ENCODE measurements at regions not wholly inside any gene's neighbourhood (a gene's known extent, or its start where the extent isn't known, plus 50 kb on each side); places are given as distances from the start of the nearest gene placed in this dataset.
"Not testable (repeated sequence)": the region's sequence is repeated elsewhere in the genome, so short reads cannot be mapped to it uniquely, and the experiment has no call there.

GRCh38 chr12:30203981-30204380 lies 420.2 kb upstream of the TMTC1 start:
- no peak for DNase-seq (ENCODE audit: low spot score)

- no peak for DNase-seq (ENCODE audit: low spot score)
Observed at GRCh38 chr12:30202521-30203254, 418.9 kb upstream of the TMTC1 start.

DNA sequence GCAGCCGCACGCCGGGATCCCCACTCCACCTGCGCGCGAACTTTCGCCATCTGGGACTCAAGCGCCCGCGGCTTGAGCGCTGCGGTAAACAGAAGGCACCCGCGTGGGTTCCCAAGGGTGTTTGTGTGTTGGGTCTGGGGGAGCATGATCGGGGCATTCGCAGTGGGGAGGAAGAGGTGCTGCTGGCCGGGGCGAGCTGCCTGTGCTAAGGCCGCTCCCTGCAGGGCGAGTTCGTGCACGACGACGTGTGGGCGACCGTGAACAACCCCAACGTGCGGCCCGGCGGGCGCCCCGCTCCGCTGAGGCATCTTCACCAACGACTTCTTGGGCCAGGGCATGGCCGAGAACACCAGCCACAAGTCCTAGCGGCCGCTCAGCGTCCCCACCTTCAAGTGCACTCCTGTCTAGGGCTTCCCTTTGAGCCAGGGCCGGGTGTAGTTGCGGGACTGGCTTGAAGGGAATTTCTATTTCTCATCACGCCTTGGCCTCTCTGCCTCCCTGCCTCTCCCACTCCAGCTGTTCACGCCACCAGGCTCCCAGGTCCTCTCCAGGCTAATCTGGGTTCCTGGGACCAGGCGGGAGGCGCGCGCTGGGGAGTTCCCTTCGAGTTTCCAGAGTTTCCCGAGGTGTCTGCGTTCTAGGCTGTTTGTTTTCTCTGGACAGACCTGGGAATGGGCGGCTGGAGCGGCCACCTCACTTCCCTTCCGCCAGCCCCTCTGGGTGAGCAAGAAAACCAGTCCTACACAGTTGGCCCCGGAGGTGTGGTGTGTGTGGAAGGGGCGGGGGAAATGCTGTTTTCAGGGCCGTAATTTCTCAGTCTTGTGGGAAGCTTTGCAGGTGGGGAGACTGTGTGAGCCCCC lies 417.8 kb upstream of the TMTC1 start:
- no peak for DNase-seq (ENCODE audit: low spot score)

- DNase-seq (ENCODE audit: low spot score) = no peak
Observed at GRCh38 chr12:30200864-30201263, 417.1 kb upstream of the TMTC1 start.

- no peak for DNase-seq (ENCODE audit: low spot score)
Observed at GRCh38 chr12:30197392-30198057, 413.8 kb upstream of the TMTC1 start.

GRCh38 chr12:30191696-30192455 lies 408.1 kb upstream of the TMTC1 start:
- DNase-seq (ENCODE audit: low spot score) = no peak

DNA sequence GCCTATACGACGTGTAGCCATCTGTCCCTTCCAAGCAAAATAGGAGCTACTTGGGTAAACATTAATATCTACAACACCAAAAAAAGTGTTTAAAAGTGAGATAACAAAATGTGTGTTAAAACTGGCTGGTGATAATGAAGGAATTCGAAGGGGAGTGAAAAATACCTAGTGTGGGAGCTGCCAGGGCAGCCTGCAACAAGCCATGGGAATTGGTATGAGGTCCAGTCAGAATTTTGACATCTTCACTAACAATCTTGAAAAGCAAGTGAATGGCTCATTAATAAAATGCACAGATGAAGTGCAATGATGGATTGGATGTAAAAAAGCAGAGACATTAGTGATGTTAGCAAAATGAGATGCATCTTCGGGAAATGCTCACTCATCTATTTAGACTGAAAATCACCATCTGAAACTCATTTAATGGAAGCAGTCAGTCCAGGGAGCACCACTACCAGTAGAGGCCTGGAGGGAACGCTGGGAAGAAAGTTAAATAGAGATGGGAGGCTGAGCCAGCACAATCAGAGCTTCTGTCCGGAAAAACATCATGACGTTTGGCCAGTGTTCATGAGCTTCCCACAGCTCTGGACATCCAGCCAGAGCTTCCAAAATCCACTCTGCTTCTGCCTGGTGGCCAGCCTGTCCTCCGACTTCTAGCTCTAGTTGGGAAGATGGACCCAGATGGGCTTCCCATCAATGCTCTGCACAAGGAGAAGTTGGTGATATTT lies 405.0 kb upstream of the TMTC1 start:
- DNase-seq (ENCODE audit: low spot score) = no peak

GRCh38 chr12:30187426-30187825 lies 403.7 kb upstream of the TMTC1 start:
- no peak for DNase-seq (ENCODE audit: low spot score)

DNA sequence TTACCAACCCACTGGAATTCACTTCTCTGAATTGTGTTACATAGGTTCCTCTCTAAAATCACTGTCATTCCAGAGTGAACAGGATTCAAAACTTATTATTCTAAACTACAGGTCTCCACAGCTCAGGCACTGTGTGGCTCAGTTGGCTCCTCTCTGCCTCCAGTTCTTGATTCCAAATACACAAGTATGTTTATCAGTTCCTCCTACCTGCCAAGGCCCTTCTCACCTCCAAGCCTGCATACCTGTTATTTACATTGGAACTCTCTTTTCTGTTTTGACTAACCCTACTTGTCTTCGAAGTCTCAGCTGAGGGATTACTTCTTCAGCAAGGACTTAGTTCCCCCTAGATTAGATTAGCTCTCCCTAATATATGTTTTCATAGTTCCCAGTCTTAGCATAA lies 397.6 kb upstream of the TMTC1 start:
- DNase-seq (ENCODE audit: low spot score) = no peak

- DNase-seq (ENCODE audit: low spot score) = no peak
Observed at GRCh38 chr12:30180602-30181001, 396.9 kb upstream of the TMTC1 start.

DNA sequence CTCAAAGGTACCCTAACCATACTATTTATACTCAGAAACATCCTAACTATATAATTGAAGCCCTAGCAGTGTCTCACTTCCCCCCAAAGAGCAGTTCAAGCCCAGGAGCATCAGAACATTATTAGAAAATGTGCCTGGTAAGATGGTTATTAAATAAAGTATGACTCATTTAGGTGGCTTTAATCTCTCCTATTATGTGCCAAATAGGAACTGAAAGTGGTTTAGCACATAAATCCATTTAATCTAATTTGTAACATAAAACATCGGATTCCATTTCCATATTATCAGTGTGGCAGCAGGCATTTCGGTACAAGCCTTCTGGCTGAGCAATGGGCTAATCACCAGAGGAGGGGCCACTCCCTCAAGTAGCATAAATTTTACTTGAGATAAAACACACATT lies 395.2 kb upstream of the TMTC1 start:
- DNase-seq (ENCODE audit: low spot score) = no peak

DNA sequence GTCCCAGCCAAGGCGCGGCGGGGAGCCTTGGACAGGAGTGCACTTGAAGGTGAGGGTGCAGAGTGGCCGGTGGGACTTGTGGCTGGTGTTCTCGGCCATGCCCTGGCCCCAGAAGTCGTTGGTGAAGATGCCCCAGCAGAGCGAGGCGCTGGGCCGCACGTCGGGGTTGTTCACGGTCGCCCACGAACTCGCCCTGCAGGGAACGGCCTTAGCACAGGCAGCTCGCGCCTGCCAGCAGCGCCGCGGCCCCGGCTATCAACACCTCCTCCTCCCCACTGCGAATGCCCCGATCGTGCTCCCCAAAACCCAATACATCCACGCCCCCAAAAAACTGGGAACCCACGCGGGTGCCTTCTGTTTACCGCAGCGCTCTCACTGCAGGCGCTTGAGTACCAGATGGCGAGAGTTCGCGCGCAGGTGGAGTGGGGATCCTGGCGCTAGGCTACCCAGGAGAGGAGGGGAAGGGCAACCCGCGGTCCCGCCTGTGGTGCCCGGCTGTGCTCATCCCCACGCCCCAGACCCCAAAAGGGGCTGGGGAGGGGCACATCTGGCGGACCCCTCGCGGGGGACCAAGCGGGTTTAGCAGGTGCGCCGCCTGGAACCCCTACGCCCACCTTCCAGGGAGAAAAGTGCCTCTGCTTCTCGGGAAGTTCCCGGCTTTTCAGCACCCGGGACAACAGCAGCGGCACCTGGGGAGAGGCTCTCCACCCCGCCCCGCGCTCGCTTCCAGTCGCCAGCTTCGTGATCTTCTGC lies 386.3 kb upstream of the TMTC1 start:
- DNase-seq (ENCODE audit: low spot score) = no peak

DNA sequence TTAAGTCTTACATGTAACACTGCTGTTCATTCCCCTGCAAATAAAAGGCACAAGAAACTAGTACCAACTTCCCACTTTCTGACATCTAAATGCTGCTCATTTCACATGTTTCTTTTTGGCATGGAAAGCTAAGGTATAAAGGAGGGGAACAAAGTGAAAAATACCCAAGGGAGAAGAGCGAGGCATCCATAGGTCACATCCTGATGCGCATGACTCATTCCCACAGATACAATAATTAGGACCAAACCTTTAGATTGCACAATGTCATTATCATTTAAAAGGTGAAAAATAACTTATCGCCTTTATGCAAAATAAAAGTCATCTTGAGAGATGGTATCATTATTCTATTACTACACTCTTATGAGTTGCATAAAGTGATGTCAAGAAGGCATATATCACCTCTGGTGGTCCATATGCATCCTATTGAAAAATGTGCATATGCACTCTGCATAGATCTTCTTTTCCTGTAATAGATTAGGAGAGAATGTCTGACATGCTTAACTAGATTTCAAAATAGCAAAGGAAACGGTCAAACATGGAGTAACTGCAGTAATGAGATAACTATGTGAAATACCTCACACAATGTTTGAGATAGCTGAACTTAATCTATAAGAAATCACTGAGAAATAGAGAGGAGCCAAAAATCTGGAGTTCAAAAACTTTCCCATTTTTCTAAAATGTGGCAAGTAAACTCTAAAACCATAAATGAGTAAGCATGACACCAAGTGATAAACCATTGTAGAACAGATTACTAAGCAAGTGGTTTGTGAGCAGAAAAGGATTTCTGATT lies 382.5 kb upstream of the TMTC1 start:
- no peak for DNase-seq (ENCODE audit: low spot score)

- no peak for DNase-seq (ENCODE audit: low spot score)
Observed at GRCh38 chr12:30164382-30165318, 380.9 kb upstream of the TMTC1 start.

DNA sequence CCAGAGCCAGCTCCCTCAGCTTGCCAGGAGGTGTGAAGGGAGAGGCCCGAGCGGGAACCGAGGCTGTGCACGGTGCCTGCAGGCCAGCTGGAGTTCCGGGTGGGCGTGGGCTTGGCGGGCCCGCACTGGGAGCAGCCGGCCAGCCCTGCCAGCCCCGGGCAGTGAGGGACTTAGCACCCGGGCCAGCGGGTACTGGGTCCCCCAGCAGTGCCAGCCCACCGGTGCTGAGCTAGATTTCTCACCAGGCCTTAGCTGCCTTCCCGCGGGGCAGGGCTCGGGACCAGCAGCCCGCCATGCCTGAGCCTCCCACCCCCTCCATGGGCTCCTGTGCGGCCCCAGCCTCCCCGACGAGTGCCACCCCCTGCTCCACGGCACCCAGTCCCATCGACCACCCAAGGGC lies 373.1 kb upstream of the TMTC1 start:
- DNase-seq (ENCODE audit: low spot score) = not testable (repeated sequence)

DNA sequence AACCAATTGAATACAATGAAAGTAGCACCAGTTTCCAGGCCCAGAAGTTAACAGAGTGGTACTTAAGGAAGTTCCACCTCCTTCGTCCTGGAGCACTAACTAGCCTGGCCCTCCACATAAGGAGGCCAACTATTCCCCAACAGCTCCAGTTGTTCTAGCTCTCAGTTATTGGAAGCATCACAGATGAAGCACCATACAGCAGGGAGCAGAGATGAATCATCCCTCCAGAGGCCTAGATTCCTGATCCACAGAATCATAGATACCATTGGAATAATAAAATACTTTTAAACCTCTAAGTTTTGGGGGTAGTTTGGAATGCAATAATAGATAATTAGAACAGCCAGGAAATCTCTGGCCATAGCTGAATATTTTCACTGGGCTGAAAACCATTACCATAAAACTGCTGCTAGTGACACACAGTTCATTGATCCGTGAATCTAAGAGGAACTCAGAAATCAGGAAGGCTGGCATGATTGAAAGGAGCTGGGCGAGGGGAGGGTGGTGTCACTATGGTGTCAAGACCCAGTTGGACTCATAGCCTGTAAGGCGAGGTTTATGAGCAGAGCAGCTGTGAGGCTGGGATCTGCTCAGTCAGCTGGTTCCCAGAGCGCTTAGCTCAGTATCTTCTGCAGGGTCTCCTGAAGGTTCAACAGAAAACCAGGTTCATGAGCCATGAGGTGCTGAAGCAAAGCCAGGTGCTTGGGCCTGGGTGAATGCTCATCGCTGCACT lies 371.4 kb upstream of the TMTC1 start:
- DNase-seq (ENCODE audit: low spot score) = peak; percentile 45

DNA sequence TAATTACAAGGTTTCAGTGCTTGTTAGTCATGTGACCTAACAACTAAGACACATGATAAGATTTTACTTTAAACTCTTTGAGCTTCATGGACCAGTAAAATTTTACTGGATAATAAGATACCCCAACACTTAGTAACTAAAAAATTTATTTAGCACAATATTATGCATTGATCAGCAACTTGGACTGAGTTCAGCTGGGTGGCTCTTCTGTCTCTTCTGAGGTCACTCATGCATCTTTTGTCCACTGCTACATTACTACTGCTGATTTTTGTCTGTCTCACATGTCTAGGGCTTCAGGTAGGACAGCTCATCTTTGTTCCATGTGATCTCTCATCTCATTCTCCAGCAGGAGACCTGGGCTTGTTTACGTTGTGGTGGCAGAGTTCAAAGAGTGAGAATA lies 370.2 kb upstream of the TMTC1 start:
- DNase-seq (ENCODE audit: low spot score) = no peak

DNA sequence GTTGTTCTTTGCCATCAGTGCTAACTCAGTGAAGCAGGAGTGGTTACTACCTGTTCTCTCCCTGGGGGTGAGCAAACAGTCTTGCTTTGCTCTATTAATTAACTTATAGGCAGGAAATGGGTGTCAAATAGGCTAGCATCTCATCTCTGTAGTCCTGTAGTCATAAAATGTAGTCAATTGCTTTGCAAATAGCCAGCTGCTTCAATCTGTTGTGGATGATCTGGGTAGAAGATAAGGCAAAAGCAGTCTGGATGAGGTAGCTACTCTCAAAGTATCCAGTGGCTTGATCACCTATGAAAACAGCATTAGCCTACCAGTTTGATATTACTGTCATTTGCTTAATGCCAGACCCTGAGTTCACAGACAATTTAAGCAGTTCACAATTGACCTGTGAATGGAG lies 369.0 kb upstream of the TMTC1 start:
- no peak for DNase-seq (ENCODE audit: low spot score)

All from AG08396 (cell line).